MM.1S (cell line): ENCODE measurements at regions not wholly inside any gene's neighbourhood (a gene's known extent, or its start where the extent isn't known, plus 50 kb on each side); places are given as distances from the start of the nearest gene placed in this dataset.

Experiments used
- DNase-seq: peaks from one replicate; pipeline ENCODE4 v3.0.0-alpha.2; 2015
- H2AFZ ChIP-seq: fragments of 300-600 bp; sonication (generic); 2 replicates; pipeline ENCODE4 v1.6.0; 2016; ENCODE audit warnings: antibody characterized with exemption, low read length
- H3F3A ChIP-seq: fragments of 300-600 bp; sonication (generic); 2 replicates; pipeline ENCODE4 v1.6.1; 2016; ENCODE audit warnings: mild to moderate bottlenecking, antibody characterized with exemption, low read length, moderate library complexity, mixed read lengths; ENCODE audit not compliant: insufficient read depth
- H3K27ac ChIP-seq: fragments of 300-600 bp; sonication (generic); 2 replicates; pipeline ENCODE4 v1.5.1; 2016; ENCODE audit warnings: mild to moderate bottlenecking, low read length
- H3K27me3 ChIP-seq: fragments of 300-600 bp; sonication (generic); replicated peaks from 2 replicates; pipeline ENCODE4 v1.6.0; 2016; ENCODE audit warnings: low read length; ENCODE audit not compliant: insufficient read depth
- H3K36me3 ChIP-seq: fragments of 300-600 bp; sonication (generic); replicated peaks from 2 replicates; pipeline ENCODE4 v1.6.1; 2016; ENCODE audit warnings: mild to moderate bottlenecking, low read length, mixed read lengths; ENCODE audit not compliant: insufficient read depth
- H3K4me1 ChIP-seq: fragments of 300-600 bp; sonication (generic); 2 replicates; pipeline ENCODE4 v1.6.1; 2016; ENCODE audit warnings: low read length, mixed read lengths
- H3K4me2 ChIP-seq: fragments of 300-600 bp; sonication (generic); 2 replicates; pipeline ENCODE4 v1.6.0; 2016; ENCODE audit warnings: low read depth, low read length
- H3K4me3 ChIP-seq: fragments of 300-600 bp; sonication (generic); 2 replicates; pipeline ENCODE4 v1.5.1; 2016; ENCODE audit warnings: low read length, mixed read lengths
- H3K79me2 ChIP-seq: fragments of 300-600 bp; sonication (generic); 2 replicates; pipeline ENCODE4 v1.6.1; 2016; ENCODE audit warnings: mixed run types, low read length, mixed read lengths
- H3K9ac ChIP-seq: fragments of 300-600 bp; sonication (generic); 2 replicates; pipeline ENCODE4 v1.6.1; 2016; ENCODE audit warnings: low read length, mixed read lengths
- H3K9me2 ChIP-seq: fragments of 300-600 bp; sonication (generic); replicated peaks from 2 replicates; pipeline ENCODE4 v1.6.1; 2016; ENCODE audit warnings: mild to moderate bottlenecking, low read length, mixed read lengths; ENCODE audit not compliant: insufficient read depth
- H3K9me3 ChIP-seq: fragments of 300-600 bp; sonication (generic); replicated peaks from 2 replicates; pipeline ENCODE4 v1.6.1; 2016; ENCODE audit warnings: mild to moderate bottlenecking, low read length, mixed read lengths; ENCODE audit not compliant: insufficient read depth
- H4K20me1 ChIP-seq: fragments of 300-600 bp; sonication (generic); 2 replicates; pipeline ENCODE4 v1.6.1; 2016; ENCODE audit warnings: mild to moderate bottlenecking, low read length, moderate library complexity, mixed read lengths; ENCODE audit not compliant: insufficient read depth
- EZH2 ChIP-seq: fragments of 300-600 bp; sonication (generic); optimal IDR thresholded peaks from 2 replicates; pipeline ENCODE3; 2017; ENCODE audit warnings: low read depth, mild to moderate bottlenecking, antibody characterized with exemption, low read length, mixed read lengths
- EZH2phosphoT487 ChIP-seq: fragments of 300-600 bp; sonication (generic); IDR thresholded peaks from 2 replicates; pipeline ENCODE4 v1.6.1; 2018; ENCODE audit warnings: antibody characterized with exemption, low read length
- TF ChIP-seq, protein P1 (sequence below): fragments of 300-600 bp; sonication (generic); IDR thresholded peaks from 2 replicates; pipeline ENCODE4 v1.5.1; 2016; ENCODE audit warnings: antibody characterized with exemption, low read length, mixed read lengths

DNA sequence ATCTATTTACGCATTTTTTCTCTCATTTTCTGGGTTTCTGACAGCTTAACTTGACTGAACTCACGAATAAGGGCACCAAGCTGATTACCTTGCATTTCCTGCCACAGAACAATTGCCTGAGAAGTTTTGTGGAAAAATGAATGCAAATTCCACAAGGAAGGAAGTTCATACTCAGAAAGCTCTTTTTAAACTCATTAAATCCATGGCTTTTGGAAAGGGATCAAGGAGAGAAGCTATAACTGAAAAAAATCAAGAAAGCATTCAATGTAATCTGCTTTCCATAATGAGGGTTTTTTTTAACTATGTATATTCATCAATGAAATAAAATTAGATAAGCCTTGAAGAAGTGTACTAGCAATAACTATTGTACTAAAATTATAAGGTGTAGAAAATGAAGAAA lies 252.5 kb downstream of the GPM6A start:
- Histone ChIP-seq H3K4me3 (no peak overlapping the region), H3K79me2 (no peaks in the 10 kb centered on the region), H2AFZ (no peak overlapping the region), H3K4me2 (no peak overlapping the region), H3K27ac (no peak overlapping the region), H3K9ac (no peak overlapping the region), H3K27me3 (no peaks in the 10 kb centered on the region), H3K36me3 (no peaks in the 10 kb centered on the region), H3F3A (no peaks in the 10 kb centered on the region), H4K20me1 (no peaks in the 10 kb centered on the region), H3K4me1 (peaks cover 17% of the 10 kb centered on the region), H3K9me3 (no peaks in the 10 kb centered on the region), H3K9me2 (no peaks in the 10 kb centered on the region)
- TF ChIP-seq, protein P1, sequence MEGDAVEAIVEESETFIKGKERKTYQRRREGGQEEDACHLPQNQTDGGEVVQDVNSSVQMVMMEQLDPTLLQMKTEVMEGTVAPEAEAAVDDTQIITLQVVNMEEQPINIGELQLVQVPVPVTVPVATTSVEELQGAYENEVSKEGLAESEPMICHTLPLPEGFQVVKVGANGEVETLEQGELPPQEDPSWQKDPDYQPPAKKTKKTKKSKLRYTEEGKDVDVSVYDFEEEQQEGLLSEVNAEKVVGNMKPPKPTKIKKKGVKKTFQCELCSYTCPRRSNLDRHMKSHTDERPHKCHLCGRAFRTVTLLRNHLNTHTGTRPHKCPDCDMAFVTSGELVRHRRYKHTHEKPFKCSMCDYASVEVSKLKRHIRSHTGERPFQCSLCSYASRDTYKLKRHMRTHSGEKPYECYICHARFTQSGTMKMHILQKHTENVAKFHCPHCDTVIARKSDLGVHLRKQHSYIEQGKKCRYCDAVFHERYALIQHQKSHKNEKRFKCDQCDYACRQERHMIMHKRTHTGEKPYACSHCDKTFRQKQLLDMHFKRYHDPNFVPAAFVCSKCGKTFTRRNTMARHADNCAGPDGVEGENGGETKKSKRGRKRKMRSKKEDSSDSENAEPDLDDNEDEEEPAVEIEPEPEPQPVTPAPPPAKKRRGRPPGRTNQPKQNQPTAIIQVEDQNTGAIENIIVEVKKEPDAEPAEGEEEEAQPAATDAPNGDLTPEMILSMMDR, result no peak
- no peak for TF ChIP-seq EZH2
- TF ChIP-seq EZH2phosphoT487, result no peak
- DNase-seq, result no peak

DNA sequence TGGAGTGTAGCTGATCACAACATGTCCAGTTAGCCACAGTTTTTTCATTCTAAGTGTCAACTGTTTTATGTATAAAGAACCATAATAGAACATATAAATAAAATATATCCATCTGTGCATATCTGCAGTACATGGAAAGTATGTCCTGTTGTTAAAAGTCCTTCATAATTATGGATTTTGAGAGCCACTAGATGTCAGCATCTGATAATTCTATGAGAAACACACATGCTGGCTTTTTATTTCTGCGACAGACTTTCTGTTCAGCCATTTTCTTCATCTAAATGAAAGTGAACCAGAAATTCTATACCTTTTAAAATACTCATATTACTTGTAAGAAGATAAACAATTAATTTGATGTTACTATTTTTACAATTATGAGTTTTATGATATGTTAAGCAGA lies 251.5 kb downstream of the GPM6A start:
- Histone ChIP-seq H2AFZ (0 out of 2 replicates have a peak overlapping the region, but pooled peaks have one; percentile 0), H3K27me3 (no peaks in the 10 kb centered on the region), H3K27ac (no peak overlapping the region), H3F3A (no peaks in the 10 kb centered on the region), H3K9me2 (no peaks in the 10 kb centered on the region), H3K9me3 (no peaks in the 10 kb centered on the region), H4K20me1 (no peaks in the 10 kb centered on the region), H3K4me2 (no peak overlapping the region), H3K4me1 (peaks cover 17% of the 10 kb centered on the region), H3K36me3 (no peaks in the 10 kb centered on the region), H3K4me3 (no peak overlapping the region), H3K9ac (no peak overlapping the region), H3K79me2 (no peaks in the 10 kb centered on the region)
- DNase-seq, result peak; percentile 77
- no peak for TF ChIP-seq EZH2
- TF ChIP-seq, protein P1, result peak; percentile 57

DNA sequence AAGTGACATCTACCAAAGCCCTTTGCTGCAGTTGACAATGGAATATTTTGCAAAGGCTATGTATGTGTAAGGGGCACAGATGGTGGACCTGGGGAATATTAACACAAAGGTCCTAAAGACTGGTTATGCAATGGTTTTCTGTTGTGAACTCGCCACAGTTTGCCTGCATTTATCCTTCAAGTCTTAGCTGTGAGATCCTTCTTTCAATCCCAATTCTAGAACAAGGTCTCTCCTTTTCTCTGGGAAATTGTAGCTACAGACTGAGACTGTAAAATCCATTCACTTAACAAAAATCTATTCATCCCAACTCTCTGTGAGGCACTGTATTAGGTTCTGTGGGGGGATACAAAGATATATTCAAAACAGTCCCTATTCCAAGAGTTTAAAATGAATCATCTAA lies 250.4 kb downstream of the GPM6A start:
- Histone ChIP-seq H3K4me2 (no peak overlapping the region), H2AFZ (0 out of 2 replicates have a peak overlapping the region, but pooled peaks have one; percentile 0), H3K9ac (no peak overlapping the region), H3K79me2 (no peaks in the 10 kb centered on the region), H3K27ac (no peak overlapping the region), H3K4me1 (peaks cover 17% of the 10 kb centered on the region), H4K20me1 (no peaks in the 10 kb centered on the region), H3K36me3 (no peaks in the 10 kb centered on the region), H3K9me2 (no peaks in the 10 kb centered on the region), H3F3A (no peaks in the 10 kb centered on the region), H3K27me3 (no peaks in the 10 kb centered on the region), H3K9me3 (no peaks in the 10 kb centered on the region), H3K4me3 (no peak overlapping the region)
- TF ChIP-seq, protein P1, result no peak
- TF ChIP-seq EZH2, result no peak
- TF ChIP-seq EZH2phosphoT487, result no peak
- DNase-seq, result no peak
